A549 (cell line): ENCODE measurements at regions not wholly inside any gene's neighbourhood (a gene's known extent, or its start where the extent isn't known, plus 50 kb on each side); places are given as distances from the start of the nearest gene placed in this dataset.

Experiments
- GATA3 ChIP-seq: IDR thresholded peaks from 2 replicates; pipeline ENCODE4 v1.6.1; 2012; ENCODE audit warnings: borderline replicate concordance
- KDM1A ChIP-seq: fragments of 200-600 bp; sonication (generic); IDR thresholded peaks from 2 replicates; pipeline ENCODE4 v1.6.1; 2016; ENCODE audit warnings: low read depth, mild to moderate bottlenecking
- MAX ChIP-seq: IDR thresholded peaks from 2 replicates; pipeline ENCODE4 v1.6.1; 2012
- TF ChIP-seq, protein P1 (sequence below): fragments of >200 bp; sonication (Bioruptor Twin); formaldehyde crosslinking; IDR thresholded peaks from 3 replicates; pipeline ENCODE4 v1.5.1; 2016
- TF ChIP-seq, protein P2 (sequence below): IDR thresholded peaks from 2 replicates; pipeline ENCODE4 v1.6.1; 2012; ENCODE audit warnings: low read depth, borderline replicate concordance

- TF ChIP-seq, protein P1, sequence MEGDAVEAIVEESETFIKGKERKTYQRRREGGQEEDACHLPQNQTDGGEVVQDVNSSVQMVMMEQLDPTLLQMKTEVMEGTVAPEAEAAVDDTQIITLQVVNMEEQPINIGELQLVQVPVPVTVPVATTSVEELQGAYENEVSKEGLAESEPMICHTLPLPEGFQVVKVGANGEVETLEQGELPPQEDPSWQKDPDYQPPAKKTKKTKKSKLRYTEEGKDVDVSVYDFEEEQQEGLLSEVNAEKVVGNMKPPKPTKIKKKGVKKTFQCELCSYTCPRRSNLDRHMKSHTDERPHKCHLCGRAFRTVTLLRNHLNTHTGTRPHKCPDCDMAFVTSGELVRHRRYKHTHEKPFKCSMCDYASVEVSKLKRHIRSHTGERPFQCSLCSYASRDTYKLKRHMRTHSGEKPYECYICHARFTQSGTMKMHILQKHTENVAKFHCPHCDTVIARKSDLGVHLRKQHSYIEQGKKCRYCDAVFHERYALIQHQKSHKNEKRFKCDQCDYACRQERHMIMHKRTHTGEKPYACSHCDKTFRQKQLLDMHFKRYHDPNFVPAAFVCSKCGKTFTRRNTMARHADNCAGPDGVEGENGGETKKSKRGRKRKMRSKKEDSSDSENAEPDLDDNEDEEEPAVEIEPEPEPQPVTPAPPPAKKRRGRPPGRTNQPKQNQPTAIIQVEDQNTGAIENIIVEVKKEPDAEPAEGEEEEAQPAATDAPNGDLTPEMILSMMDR, result no peak
- no peak for TF ChIP-seq KDM1A
- TF ChIP-seq MAX, result no peak
- TF ChIP-seq GATA3, result no peak
- TF ChIP-seq, protein P2, sequence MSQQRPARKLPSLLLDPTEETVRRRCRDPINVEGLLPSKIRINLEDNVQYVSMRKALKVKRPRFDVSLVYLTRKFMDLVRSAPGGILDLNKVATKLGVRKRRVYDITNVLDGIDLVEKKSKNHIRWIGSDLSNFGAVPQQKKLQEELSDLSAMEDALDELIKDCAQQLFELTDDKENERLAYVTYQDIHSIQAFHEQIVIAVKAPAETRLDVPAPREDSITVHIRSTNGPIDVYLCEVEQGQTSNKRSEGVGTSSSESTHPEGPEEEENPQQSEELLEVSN, result no peak
These were observed 314.2 kb upstream of the MCTP2 start for GRCh38 chr15:93917181-93917580.
